ENCODE measurements at regions not wholly inside any gene's neighbourhood (a gene's known extent, or its start where the extent isn't known, plus 50 kb on each side); places are given as distances from the start of the nearest gene placed in this dataset.
A peak's percentile ranks its signal among the peaks of the same experiment; 100 is the strongest.

DNA sequence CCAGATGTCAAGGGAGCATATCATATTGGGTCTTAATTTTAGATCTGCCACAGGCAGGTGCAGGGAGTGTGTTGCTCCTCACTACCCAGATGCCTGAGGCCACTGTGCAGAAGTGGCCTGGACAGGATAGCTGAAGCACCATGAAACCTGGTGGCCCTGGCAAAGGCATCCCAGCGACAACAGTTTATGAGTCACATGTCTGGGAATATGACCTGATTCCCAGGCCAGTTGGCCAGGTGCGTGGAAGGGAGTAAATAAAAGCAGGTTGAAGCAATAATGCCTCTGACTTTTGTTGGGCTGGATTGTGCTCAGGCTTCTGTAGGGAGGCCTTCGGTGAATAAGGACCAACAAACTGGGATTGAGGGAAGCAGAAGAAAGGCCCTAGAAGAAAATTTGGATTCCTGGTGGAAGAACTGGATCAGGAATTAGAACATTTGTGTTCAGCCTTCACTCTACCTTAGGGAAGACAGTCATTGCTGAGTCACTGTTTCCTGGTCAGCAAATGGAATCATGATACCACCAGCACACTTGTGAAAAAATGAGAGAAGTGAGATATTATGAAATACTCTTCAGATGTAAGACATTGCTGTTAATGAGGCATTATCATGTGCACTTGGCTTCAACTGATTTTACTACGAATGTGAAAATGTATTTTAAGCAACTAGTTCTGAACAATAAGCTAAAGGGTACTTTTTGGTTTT lies 78.4 kb upstream of the ZNF516 start (continued):
- TF ChIP-seq, protein P1, sequence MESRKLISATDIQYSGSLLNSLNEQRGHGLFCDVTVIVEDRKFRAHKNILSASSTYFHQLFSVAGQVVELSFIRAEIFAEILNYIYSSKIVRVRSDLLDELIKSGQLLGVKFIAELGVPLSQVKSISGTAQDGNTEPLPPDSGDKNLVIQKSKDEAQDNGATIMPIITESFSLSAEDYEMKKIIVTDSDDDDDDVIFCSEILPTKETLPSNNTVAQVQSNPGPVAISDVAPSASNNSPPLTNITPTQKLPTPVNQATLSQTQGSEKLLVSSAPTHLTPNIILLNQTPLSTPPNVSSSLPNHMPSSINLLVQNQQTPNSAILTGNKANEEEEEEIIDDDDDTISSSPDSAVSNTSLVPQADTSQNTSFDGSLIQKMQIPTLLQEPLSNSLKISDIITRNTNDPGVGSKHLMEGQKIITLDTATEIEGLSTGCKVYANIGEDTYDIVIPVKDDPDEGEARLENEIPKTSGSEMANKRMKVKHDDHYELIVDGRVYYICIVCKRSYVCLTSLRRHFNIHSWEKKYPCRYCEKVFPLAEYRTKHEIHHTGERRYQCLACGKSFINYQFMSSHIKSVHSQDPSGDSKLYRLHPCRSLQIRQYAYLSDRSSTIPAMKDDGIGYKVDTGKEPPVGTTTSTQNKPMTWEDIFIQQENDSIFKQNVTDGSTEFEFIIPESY (IDR thresholded peaks at IDR 0.05; ENCODE audit: extremely low read depth, insufficient replicate concordance, low read length) = no peak
- TF ChIP-seq, protein P2, sequence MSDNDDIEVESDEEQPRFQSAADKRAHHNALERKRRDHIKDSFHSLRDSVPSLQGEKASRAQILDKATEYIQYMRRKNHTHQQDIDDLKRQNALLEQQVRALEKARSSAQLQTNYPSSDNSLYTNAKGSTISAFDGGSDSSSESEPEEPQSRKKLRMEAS (IDR thresholded peaks at IDR 0.05) = no peak

GRCh38 chr18:76572518-76573247 lies 77.6 kb upstream of the ZNF516 start:
- H4K20me1 ChIP-seq (ENCODE audit: insufficient read depth) = no peaks in the 10 kb centered on the region
- TF ChIP-seq CBX3 (IDR thresholded peaks at IDR 0.05; ENCODE audit: low read depth) (0 out of 2 replicates have a peak, but pooled peaks have one; percentile 4), RAD21 (IDR thresholded peaks at IDR 0.05; ENCODE audit: low read depth) (peak; percentile 42), EZH2phosphoT487 (IDR thresholded peaks at IDR 0.05; ENCODE audit: borderline replicate concordance) (no peak), SRF (IDR thresholded peaks at IDR 0.05; ENCODE audit: low read depth) (no peak), CEBPB (IDR thresholded peaks at IDR 0.05; ENCODE audit: low read depth) (no peak), SP1 (IDR thresholded peaks at IDR 0.05; ENCODE audit: low read depth) (no peak)
- TF ChIP-seq, protein P3, sequence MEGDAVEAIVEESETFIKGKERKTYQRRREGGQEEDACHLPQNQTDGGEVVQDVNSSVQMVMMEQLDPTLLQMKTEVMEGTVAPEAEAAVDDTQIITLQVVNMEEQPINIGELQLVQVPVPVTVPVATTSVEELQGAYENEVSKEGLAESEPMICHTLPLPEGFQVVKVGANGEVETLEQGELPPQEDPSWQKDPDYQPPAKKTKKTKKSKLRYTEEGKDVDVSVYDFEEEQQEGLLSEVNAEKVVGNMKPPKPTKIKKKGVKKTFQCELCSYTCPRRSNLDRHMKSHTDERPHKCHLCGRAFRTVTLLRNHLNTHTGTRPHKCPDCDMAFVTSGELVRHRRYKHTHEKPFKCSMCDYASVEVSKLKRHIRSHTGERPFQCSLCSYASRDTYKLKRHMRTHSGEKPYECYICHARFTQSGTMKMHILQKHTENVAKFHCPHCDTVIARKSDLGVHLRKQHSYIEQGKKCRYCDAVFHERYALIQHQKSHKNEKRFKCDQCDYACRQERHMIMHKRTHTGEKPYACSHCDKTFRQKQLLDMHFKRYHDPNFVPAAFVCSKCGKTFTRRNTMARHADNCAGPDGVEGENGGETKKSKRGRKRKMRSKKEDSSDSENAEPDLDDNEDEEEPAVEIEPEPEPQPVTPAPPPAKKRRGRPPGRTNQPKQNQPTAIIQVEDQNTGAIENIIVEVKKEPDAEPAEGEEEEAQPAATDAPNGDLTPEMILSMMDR (IDR thresholded peaks at IDR 0.05 in 2 of 3, conservative IDR thresholded peaks at IDR 0.05 in 1 of 3; ENCODE audit: borderline replicate concordance in 1 of 3, insufficient read depth in 1 of 3, low read depth in 2 of 3, low read length in 2 of 3) = 0 out of 6 replicates have a peak, but pooled peaks of 2 of the 3 experiments have one; percentile 13 to 18
- no peaks in the 10 kb centered on the region for H3K9me3 ChIP-seq (ENCODE audit: control insufficient read depth in 1 of 2, insufficient read depth in 1 of 2, low read depth in 1 of 2, low read length in 2 of 2)
- no peaks in the 10 kb centered on the region for H3K36me3 ChIP-seq (ENCODE audit: control insufficient read depth in 1 of 2, insufficient read depth in 2 of 2, low read length in 2 of 2)
- intact Hi-C loops (cut with micrococcal nuclease) = no loop called here
- CTCF ChIA-PET = interaction anchor here (1.3 kb wide), 1 partner anchor 173 kb away, joined by 3 read pairs; no protein-coding TSS in a partner anchor
- H3K79me2 ChIP-seq (ENCODE audit: insufficient read depth, low read length) = no peaks in the 10 kb centered on the region
- H3K9me2 ChIP-seq (ENCODE audit: insufficient read depth) = no peaks in the 10 kb centered on the region
- ATAC-seq (peak; percentile 67), DNase-seq (ENCODE audit: low read depth, low spot score) (no peak)
- peak overlapping the region; percentile 82 for H2AFZ ChIP-seq (ENCODE audit: low read depth, low read length, poor library complexity, severe bottlenecking)
- no TSS peak for BruUV-seq (replicated peaks)
- POLR2A ChIA-PET = interaction anchor here (0.9 kb wide), 1 partner anchor 12 kb away, joined by 3 read pairs; no protein-coding TSS in a partner anchor
- H3K4me2 ChIP-seq (ENCODE audit: low read length) = peak overlapping the region; percentile 43; the same call in 1 of the 2 replicates
- H3K27me3 ChIP-seq (ENCODE audit: insufficient read depth, low read length) = no peaks in the 10 kb centered on the region
- no peak overlapping the region for H3K27ac ChIP-seq (ENCODE audit: low read depth, low read length)
- H3K4me3 ChIP-seq (replicated peaks in 1 of 2; ENCODE audit: low read depth in 1 of 2, low read length in 2 of 2) = no peak overlapping the region
- peaks cover 3 to 19% of the 10 kb centered on the region in 2 experiments; a peak in 3 of 4 replicates for H3K4me1 ChIP-seq (ENCODE audit: control insufficient read depth in 1 of 2, insufficient read depth in 2 of 2, low read length in 2 of 2)
- RAD21 ChIA-PET (ENCODE audit: low non-redundant PET in 1 of 2, low total read pairs in 2 of 2, uncharacterized antibody in 2 of 2, unreplicated experiment in 2 of 2) = no interaction called here
- H3K9ac ChIP-seq (ENCODE audit: low read length) = no peak overlapping the region

All from HCT116 (cell line).